ENCODE measurements at regions not wholly inside any gene's neighbourhood (a gene's known extent, or its start where the extent isn't known, plus 50 kb on each side); places are given as distances from the start of the nearest gene placed in this dataset.
"Not testable (repeated sequence)": the region's sequence is repeated elsewhere in the genome, so short reads cannot be mapped to it uniquely, and the experiment has no call there.

GRCh38 chr15:93811305-93811704 lies 420.1 kb upstream of the MCTP2 start:
- DNase-seq: no peak

- DNase-seq: no peak
Observed at GRCh38 chr15:93809516-93809915, 421.8 kb upstream of the MCTP2 start.

- DNase-seq: no peak
Observed at GRCh38 chr15:93803421-93804152, 427.8 kb upstream of the MCTP2 start.

GRCh38 chr15:93801206-93801605 lies 430.2 kb upstream of the MCTP2 start:
- no peak for DNase-seq

GRCh38 chr15:93800805-93801204 lies 430.6 kb upstream of the MCTP2 start:
- DNase-seq: no peak

GRCh38 chr15:93789441-93789840 lies 441.9 kb upstream of the MCTP2 start:
- DNase-seq: no peak

GRCh38 chr15:93780073-93780472 lies 451.3 kb upstream of the MCTP2 start:
- DNase-seq: no peak

- DNase-seq: no peak
Observed at GRCh38 chr15:93779341-93779740, 452.0 kb upstream of the MCTP2 start.

GRCh38 chr15:93771196-93772030 lies 459.9 kb upstream of the MCTP2 start:
- no peak for DNase-seq

GRCh38 chr15:93770788-93771187 lies 460.6 kb upstream of the MCTP2 start:
- no peak for DNase-seq

- DNase-seq: no peak
Observed at GRCh38 chr15:93762036-93762435, 469.3 kb upstream of the MCTP2 start.

GRCh38 chr15:93759629-93760028 lies 471.7 kb upstream of the MCTP2 start:
- DNase-seq: no peak

- DNase-seq: no peak
Observed at GRCh38 chr15:93758824-93759223, 472.5 kb upstream of the MCTP2 start.

GRCh38 chr15:93748710-93749109 lies 482.7 kb upstream of the MCTP2 start:
- DNase-seq: no peak

- DNase-seq: not testable (repeated sequence)
Observed at GRCh38 chr15:93734976-93735375, 496.4 kb upstream of the MCTP2 start.

- DNase-seq: no peak
Observed at GRCh38 chr15:93730724-93731123, 500.6 kb upstream of the MCTP2 start.

GRCh38 chr15:93722165-93722564 lies 509.2 kb upstream of the MCTP2 start:
- DNase-seq: no peak

GRCh38 chr15:93720607-93721006 lies 510.8 kb upstream of the MCTP2 start:
- no peak for DNase-seq

- no peak for DNase-seq
Observed at GRCh38 chr15:93719921-93720351, 511.4 kb upstream of the MCTP2 start.

- DNase-seq: no peak
Observed at GRCh38 chr15:93716615-93717231, 514.6 kb upstream of the MCTP2 start.

GRCh38 chr15:93709708-93710107 lies 521.7 kb upstream of the MCTP2 start:
- no peak for DNase-seq

- DNase-seq: no peak
Observed at GRCh38 chr15:93708724-93709445, 522.5 kb upstream of the MCTP2 start.

GRCh38 chr15:93707751-93708150 lies 523.6 kb upstream of the MCTP2 start:
- no peak for DNase-seq
